C4-2B (cell line): ENCODE measurements at regions not wholly inside any gene's neighbourhood (a gene's known extent, or its start where the extent isn't known, plus 50 kb on each side); places are given as distances from the start of the nearest gene placed in this dataset.

Experiments
- ZFX ChIP-seq: fragments of 450-650 bp; IDR thresholded peaks from 2 replicates; pipeline ENCODE4 v1.6.1; 2017
- TF ChIP-seq, protein P1 (sequence below): fragments of 450-650 bp; conservative IDR thresholded peaks from 2 replicates; pipeline ENCODE4 v1.5.1; 2017; ENCODE audit warnings: mild to moderate bottlenecking

DNA sequence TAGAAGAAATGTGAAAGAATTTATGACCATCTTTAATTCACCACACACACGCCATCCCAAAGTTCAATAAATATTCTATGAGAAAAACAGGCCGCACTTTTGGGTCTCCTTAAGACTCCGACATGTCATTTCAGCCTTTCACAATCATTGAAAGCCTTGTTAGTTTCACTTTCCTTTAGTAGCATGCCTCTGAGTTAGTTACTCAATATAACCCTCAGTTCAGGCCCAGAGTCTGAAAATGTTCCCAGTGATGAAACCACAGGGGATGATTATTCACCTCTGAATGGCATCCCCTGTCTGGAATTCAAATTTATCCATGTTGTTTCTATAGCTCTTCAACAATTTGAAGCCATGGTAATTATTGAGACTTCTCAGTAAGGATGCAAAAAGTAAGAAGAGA is 278.1 kb upstream of the NRP1 start:
- TF ChIP-seq, protein P1, sequence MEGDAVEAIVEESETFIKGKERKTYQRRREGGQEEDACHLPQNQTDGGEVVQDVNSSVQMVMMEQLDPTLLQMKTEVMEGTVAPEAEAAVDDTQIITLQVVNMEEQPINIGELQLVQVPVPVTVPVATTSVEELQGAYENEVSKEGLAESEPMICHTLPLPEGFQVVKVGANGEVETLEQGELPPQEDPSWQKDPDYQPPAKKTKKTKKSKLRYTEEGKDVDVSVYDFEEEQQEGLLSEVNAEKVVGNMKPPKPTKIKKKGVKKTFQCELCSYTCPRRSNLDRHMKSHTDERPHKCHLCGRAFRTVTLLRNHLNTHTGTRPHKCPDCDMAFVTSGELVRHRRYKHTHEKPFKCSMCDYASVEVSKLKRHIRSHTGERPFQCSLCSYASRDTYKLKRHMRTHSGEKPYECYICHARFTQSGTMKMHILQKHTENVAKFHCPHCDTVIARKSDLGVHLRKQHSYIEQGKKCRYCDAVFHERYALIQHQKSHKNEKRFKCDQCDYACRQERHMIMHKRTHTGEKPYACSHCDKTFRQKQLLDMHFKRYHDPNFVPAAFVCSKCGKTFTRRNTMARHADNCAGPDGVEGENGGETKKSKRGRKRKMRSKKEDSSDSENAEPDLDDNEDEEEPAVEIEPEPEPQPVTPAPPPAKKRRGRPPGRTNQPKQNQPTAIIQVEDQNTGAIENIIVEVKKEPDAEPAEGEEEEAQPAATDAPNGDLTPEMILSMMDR, result no peak
- no peak for TF ChIP-seq ZFX
